MM.1S (cell line): ENCODE measurements at regions not wholly inside any gene's neighbourhood (a gene's known extent, or its start where the extent isn't known, plus 50 kb on each side); places are given as distances from the start of the nearest gene placed in this dataset.

Experiments used
- CTCF ChIP-seq: fragments of 300-600 bp; sonication (generic); IDR thresholded peaks from 2 replicates; pipeline ENCODE4 v1.5.1; 2016; ENCODE audit warnings: antibody characterized with exemption, low read length, mixed read lengths
- EZH2 ChIP-seq: fragments of 300-600 bp; sonication (generic); optimal IDR thresholded peaks from 2 replicates; pipeline ENCODE3; 2017; ENCODE audit warnings: low read depth, mild to moderate bottlenecking, antibody characterized with exemption, low read length, mixed read lengths
- EZH2phosphoT487 ChIP-seq: fragments of 300-600 bp; sonication (generic); IDR thresholded peaks from 2 replicates; pipeline ENCODE4 v1.6.1; 2018; ENCODE audit warnings: antibody characterized with exemption, low read length

GRCh38 chr7:136168821-136169220 is 191.7 kb upstream of the MTPN start:
- TF ChIP-seq CTCF (no peak), EZH2 (no peak), EZH2phosphoT487 (no peak)
